Peyer's patch (tissue), 4 donors: ENCODE measurements at regions not wholly inside any gene's neighbourhood (a gene's known extent, or its start where the extent isn't known, plus 50 kb on each side); places are given as distances from the start of the nearest gene placed in this dataset.

Experiments
- POLR2A ChIP-seq, 2 donors: fragments of 450-650 bp; IDR thresholded peaks; one replicate each; pipeline ENCODE4 v1.5.1; 2017; ENCODE audit warnings: antibody characterized with exemption in 2 of 2, mild to moderate bottlenecking in 2 of 2, moderate library complexity in 2 of 2
- TF ChIP-seq, protein P1 (sequence below), 6 experiments: fragments of 450-650 bp in 4 of 6; fragments of 200-600 bp in 2 of 6; sonication (generic) in 1 of 6; IDR thresholded peaks; one replicate each; pipeline ENCODE4 v1.5.1; 2017 to 2019; ENCODE audit warnings: antibody characterized with exemption in 6 of 6, mild to moderate bottlenecking in 3 of 6, moderate library complexity in 1 of 6

DNA sequence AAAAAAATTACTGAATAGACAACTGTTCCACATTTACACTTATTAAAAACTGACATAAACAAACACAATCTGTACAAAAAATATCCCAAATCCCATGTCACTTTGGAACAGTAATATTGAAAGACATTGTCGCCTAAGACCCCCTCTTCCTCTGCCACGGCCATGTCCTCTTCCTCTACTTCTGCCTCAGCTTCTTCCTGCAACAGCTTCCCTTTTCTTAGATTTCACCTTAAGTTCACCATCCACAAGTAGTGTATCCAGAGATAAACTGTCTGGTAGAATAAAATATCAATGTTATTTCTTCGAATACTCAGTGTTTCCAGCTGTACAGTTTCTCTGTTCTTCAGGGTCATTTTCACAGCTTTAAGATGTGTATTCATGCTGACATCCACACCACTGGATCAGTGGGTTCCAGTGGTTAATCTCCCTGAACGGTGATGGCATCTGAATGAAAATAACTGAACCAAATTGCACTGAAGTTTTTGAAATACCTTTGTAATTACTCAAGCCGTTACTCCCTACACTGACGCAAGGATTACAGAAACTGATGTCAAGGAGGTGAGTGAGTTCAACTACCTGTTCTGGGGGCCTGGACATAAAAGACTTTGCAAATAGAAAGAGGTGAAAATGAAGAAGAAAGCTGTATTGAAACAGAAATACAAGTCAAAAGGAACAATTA is 208.5 kb downstream of the C12orf50 start:
- TF ChIP-seq, protein P1, sequence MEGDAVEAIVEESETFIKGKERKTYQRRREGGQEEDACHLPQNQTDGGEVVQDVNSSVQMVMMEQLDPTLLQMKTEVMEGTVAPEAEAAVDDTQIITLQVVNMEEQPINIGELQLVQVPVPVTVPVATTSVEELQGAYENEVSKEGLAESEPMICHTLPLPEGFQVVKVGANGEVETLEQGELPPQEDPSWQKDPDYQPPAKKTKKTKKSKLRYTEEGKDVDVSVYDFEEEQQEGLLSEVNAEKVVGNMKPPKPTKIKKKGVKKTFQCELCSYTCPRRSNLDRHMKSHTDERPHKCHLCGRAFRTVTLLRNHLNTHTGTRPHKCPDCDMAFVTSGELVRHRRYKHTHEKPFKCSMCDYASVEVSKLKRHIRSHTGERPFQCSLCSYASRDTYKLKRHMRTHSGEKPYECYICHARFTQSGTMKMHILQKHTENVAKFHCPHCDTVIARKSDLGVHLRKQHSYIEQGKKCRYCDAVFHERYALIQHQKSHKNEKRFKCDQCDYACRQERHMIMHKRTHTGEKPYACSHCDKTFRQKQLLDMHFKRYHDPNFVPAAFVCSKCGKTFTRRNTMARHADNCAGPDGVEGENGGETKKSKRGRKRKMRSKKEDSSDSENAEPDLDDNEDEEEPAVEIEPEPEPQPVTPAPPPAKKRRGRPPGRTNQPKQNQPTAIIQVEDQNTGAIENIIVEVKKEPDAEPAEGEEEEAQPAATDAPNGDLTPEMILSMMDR (IDR thresholded peaks at IDR 0.05), result no peak
- TF ChIP-seq POLR2A (IDR thresholded peaks at IDR 0.05), result no peak
